ENCODE measurements at regions not wholly inside any gene's neighbourhood (a gene's known extent, or its start where the extent isn't known, plus 50 kb on each side); places are given as distances from the start of the nearest gene placed in this dataset.

DNA sequence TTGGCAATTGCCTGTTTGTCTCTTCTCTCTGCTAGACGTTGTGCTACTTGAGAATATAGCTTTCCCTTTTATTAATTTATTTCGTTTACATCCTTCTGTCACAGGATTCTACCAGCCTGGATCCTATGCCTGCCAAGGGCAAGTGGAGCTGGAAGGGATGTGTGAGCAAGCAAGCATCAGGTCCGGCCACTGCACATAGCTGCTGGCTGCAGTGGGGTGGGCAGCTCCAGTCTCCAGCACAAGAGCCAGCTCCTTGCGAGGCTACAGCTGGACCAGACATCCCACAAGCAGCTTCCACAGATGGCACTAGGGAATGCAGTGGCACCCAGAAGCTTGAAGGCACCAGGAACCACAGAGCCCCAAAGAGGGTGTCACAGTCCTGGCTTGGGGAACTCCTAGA is 225.0 kb downstream of the KCNC2 start:
- TF ChIP-seq POLR2AphosphoS5 (IDR thresholded peaks at IDR 0.05; ENCODE audit: low read depth, low read length) (no peak), POLR2A (IDR thresholded peaks at IDR 0.05; ENCODE audit: low read depth, low read length) (no peak), TAF1 (IDR thresholded peaks at IDR 0.05; ENCODE audit: low read depth, low read length) (no peak), POU2F2 (IDR thresholded peaks at IDR 0.05; ENCODE audit: low read depth, low read length) (no peak)
